ENCODE measurements at regions not wholly inside any gene's neighbourhood (a gene's known extent, or its start where the extent isn't known, plus 50 kb on each side); places are given as distances from the start of the nearest gene placed in this dataset.

DNA sequence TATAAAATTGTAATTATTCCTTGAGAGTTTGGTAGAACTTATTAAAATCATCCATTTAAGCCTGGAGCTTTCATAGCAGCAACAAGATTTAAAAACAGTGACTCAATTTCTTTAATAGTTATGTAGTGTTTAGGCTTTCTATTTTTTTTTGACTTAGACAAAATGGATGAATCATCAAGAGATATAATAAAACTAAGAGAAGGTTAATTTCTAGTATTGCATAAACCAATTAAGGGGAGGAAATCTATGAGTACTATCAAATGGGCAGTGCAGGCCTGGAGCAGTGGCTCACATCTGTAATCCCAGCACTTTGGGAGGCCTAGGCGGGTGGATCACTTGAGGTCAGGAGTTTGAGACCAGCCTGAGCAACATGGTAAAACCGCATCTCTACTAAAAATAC lies 416.3 kb upstream of the USP24 start:
- in situ Hi-C loops (cut with MboI; ENCODE audit: low pct_ligation_motif_present in 1 of 4, low pct_unique_long_range_greater_than_20kb in 1 of 4, low sequenced_read_pairs in 3 of 4) (no loop called here), intact Hi-C loops (cut with DNase I; ENCODE audit: low total_unique reads) (no loop called here)
- DNase-seq = no peak
- H3K27me3 ChIP-seq = no peaks in the 10 kb centered on the region
- TF ChIP-seq POLR2A (IDR thresholded peaks at IDR 0.05) (no peak), EP300 (IDR thresholded peaks at IDR 0.05; ENCODE audit: low read depth) (no peak), POLR2AphosphoS5 (IDR thresholded peaks at IDR 0.05) (no peak)
- TF ChIP-seq, protein P1, sequence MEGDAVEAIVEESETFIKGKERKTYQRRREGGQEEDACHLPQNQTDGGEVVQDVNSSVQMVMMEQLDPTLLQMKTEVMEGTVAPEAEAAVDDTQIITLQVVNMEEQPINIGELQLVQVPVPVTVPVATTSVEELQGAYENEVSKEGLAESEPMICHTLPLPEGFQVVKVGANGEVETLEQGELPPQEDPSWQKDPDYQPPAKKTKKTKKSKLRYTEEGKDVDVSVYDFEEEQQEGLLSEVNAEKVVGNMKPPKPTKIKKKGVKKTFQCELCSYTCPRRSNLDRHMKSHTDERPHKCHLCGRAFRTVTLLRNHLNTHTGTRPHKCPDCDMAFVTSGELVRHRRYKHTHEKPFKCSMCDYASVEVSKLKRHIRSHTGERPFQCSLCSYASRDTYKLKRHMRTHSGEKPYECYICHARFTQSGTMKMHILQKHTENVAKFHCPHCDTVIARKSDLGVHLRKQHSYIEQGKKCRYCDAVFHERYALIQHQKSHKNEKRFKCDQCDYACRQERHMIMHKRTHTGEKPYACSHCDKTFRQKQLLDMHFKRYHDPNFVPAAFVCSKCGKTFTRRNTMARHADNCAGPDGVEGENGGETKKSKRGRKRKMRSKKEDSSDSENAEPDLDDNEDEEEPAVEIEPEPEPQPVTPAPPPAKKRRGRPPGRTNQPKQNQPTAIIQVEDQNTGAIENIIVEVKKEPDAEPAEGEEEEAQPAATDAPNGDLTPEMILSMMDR (IDR thresholded peaks at IDR 0.05) = no peak
- H3K9me3 ChIP-seq = no peaks in the 10 kb centered on the region
- H3K36me3 ChIP-seq = no peaks in the 10 kb centered on the region
- WGBS, 2 donors (ENCODE audit: low coverage in 1 of 2) = 96% methylated on average over 2 of the region's 2 CpGs; no CpG with 5 or more reads in 1 of the 2 donors
- no peak overlapping the region for H3K27ac ChIP-seq
- H3K4me1 ChIP-seq = peaks cover 0 to 3% (median 0%) of the 10 kb centered on the region in 4 donors
- H3K4me3 ChIP-seq = no peak overlapping the region

DNA sequence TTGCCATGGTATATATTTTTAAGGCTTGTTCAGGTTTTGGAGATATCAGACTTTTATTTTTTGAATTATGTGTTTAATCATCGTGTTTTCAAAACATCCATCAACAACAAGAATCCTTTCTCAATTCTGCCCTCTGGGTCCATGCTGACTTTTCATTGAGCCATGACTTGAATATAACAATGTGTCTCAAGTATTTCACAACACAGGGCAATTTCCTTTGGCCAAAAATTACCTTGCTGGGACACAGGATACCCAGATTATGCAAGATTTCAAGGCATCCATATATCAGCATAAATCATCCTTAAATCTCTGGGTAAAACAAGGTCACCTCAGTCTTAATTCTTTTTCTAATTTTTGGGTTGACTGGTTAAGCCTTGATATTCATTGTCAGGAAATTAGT lies 411.2 kb upstream of the USP24 start:
- 69 to 90% methylated on average over 1 of the region's 1 CpG for WGBS, 2 donors (ENCODE audit: low coverage in 1 of 2)
- in situ Hi-C loops (cut with MboI; ENCODE audit: low pct_ligation_motif_present in 1 of 4, low pct_unique_long_range_greater_than_20kb in 1 of 4, low sequenced_read_pairs in 3 of 4) (no loop called here), intact Hi-C loops (cut with DNase I; ENCODE audit: low total_unique reads) (no loop called here)
- Histone ChIP-seq H3K27me3 (no peaks in the 10 kb centered on the region), H3K27ac (no peak overlapping the region), H3K4me1 (no peaks in the 10 kb centered on the region), H3K4me3 (no peak overlapping the region), H3K9me3 (no peaks in the 10 kb centered on the region), H3K36me3 (no peaks in the 10 kb centered on the region)
- no peak for DNase-seq
- TF ChIP-seq, protein P1 (IDR thresholded peaks at IDR 0.05) = no peak
- no peak for TF ChIP-seq POLR2AphosphoS5 (IDR thresholded peaks at IDR 0.05)
- TF ChIP-seq POLR2A (IDR thresholded peaks at IDR 0.05) = no peak
- TF ChIP-seq EP300 (IDR thresholded peaks at IDR 0.05; ENCODE audit: low read depth) = no peak

DNA sequence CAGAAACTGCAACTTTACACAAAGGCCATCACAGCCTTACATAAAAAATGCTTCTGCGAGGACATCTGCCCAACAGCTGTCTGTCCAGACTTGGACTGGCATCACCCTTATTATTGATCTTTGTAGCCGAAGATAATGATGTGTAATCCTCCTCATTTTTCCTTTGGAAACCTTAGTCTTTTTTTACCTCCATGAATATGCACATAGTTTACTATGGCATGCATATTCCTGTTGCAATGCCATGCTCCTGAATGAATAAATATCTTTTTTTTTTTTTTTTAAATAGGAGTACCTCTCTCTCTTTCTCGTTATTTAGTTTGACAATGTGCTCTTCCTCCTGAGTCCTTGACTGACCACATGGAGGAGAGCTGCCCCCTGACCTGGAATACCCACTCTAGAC lies 409.6 kb upstream of the USP24 start:
- Histone ChIP-seq H3K27me3 (no peaks in the 10 kb centered on the region), H3K36me3 (no peaks in the 10 kb centered on the region), H3K9me3 (no peaks in the 10 kb centered on the region), H3K27ac (no peak overlapping the region), H3K4me3 (no peak overlapping the region), H3K4me1 (no peaks in the 10 kb centered on the region)
- no peak for DNase-seq
- TF ChIP-seq, protein P1 (IDR thresholded peaks at IDR 0.05) = no peak
- TF ChIP-seq EP300 (IDR thresholded peaks at IDR 0.05; ENCODE audit: low read depth) = no peak
- no peak for TF ChIP-seq POLR2AphosphoS5 (IDR thresholded peaks at IDR 0.05)
- TF ChIP-seq POLR2A (IDR thresholded peaks at IDR 0.05) = no peak
- in situ Hi-C loops (cut with MboI; ENCODE audit: low pct_ligation_motif_present in 1 of 4, low pct_unique_long_range_greater_than_20kb in 1 of 4, low sequenced_read_pairs in 3 of 4) (no loop called here), intact Hi-C loops (cut with DNase I; ENCODE audit: low total_unique reads) (no loop called here)
- 56 to 81% methylated on average over 3 of the region's 3 CpGs for WGBS, 2 donors (ENCODE audit: low coverage in 1 of 2)

DNA sequence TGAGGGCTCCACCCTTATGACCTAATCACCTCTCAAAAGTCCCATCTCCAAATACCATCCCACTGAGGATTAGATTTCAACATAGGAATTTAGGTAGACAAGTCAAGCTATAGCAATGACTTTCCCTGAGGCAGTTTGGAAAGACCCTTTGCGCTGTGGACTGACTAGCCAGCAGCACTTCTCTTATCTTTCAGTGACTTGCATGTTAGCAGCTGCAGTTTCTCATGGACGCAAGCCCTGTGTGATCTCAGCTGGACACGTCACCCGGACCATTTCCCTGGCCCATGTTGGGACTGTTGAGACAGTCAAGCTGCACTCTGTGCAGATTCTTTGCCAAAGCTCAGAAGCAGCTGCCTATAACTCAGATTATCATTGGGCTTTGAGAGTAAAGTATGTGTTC lies 408.1 kb upstream of the USP24 start:
- H3K9me3 ChIP-seq = no peaks in the 10 kb centered on the region
- H3K27ac ChIP-seq = no peak overlapping the region
- intact Hi-C loops (cut with DNase I; ENCODE audit: low total_unique reads) = no loop called here
- no peaks in the 10 kb centered on the region for H3K36me3 ChIP-seq
- H3K4me3 ChIP-seq = no peak overlapping the region
- no peaks in the 10 kb centered on the region for H3K4me1 ChIP-seq
- in situ Hi-C loops (cut with MboI; ENCODE audit: low pct_ligation_motif_present in 1 of 4, low pct_unique_long_range_greater_than_20kb in 1 of 4, low sequenced_read_pairs in 3 of 4) = no loop called here
- peak; percentile 10 for DNase-seq
- 61% methylated on average over 4 of the region's 4 CpGs; no CpG with 5 or more reads in 1 of the 2 donors for WGBS, 2 donors (ENCODE audit: low coverage in 1 of 2)
- TF ChIP-seq POLR2AphosphoS5 (IDR thresholded peaks at IDR 0.05) = peak in 2 of 3 donors; percentile 54 to 64
- TF ChIP-seq EP300 (IDR thresholded peaks at IDR 0.05; ENCODE audit: low read depth) = no peak
- H3K27me3 ChIP-seq = no peaks in the 10 kb centered on the region

DNA sequence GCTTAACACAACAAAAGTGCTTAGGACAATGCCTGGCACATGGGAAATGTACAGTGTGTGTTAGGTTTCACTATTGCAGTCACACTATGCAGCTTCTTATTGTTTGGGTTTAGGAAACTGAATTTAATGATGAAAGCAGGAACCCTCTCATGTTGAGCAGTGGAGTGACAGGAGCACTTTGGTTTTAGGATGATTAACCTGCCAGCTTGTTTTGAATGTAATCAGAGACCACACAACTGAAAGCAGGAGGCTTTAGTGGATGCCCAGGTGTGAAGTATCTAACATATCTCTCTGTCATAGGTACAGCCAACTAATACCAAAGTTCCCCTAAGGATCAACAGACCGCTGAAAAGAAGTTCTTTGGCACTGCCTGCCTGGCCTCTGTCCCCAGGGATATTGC lies 406.9 kb upstream of the USP24 start:
- Histone ChIP-seq H3K27me3 (no peaks in the 10 kb centered on the region), H3K9me3 (no peaks in the 10 kb centered on the region), H3K36me3 (no peaks in the 10 kb centered on the region), H3K4me1 (no peaks in the 10 kb centered on the region), H3K27ac (no peak overlapping the region), H3K4me3 (no peak overlapping the region)
- 92% methylated on average over 1 of the region's 1 CpG; no CpG with 5 or more reads in 1 of the 2 donors for WGBS, 2 donors (ENCODE audit: low coverage in 1 of 2)
- in situ Hi-C loops (cut with MboI; ENCODE audit: low pct_ligation_motif_present in 1 of 4, low pct_unique_long_range_greater_than_20kb in 1 of 4, low sequenced_read_pairs in 3 of 4) (no loop called here), intact Hi-C loops (cut with DNase I; ENCODE audit: low total_unique reads) (no loop called here)
- TF ChIP-seq, protein P1 (IDR thresholded peaks at IDR 0.05) = no peak
- DNase-seq = no peak
